LNCAP (cell line): ENCODE measurements at regions not wholly inside any gene's neighbourhood (a gene's known extent, or its start where the extent isn't known, plus 50 kb on each side); places are given as distances from the start of the nearest gene placed in this dataset.

Source experiments
- CTCF ChIP-seq: fragments of 450-650 bp; IDR thresholded peaks from 2 replicates; pipeline ENCODE4 v1.5.1; 2017; ENCODE audit warnings: mild to moderate bottlenecking

- no peak for TF ChIP-seq CTCF
These were observed 206.4 kb upstream of the CTNND2 start for GRCh38 chr5:12110629-12111028.

GRCh38 chr5:12109075-12109688 lies 204.9 kb upstream of the CTNND2 start:
- no peak for TF ChIP-seq CTCF

- no peak for TF ChIP-seq CTCF
These were observed 197.9 kb upstream of the CTNND2 start for GRCh38 chr5:12102151-12102550.

- no peak for TF ChIP-seq CTCF
These were observed 196.3 kb upstream of the CTNND2 start for GRCh38 chr5:12100542-12100941.

GRCh38 chr5:12099296-12099695 lies 195.1 kb upstream of the CTNND2 start:
- no peak for TF ChIP-seq CTCF

- no peak for TF ChIP-seq CTCF
These were observed 191.6 kb upstream of the CTNND2 start for GRCh38 chr5:12095808-12096281.

GRCh38 chr5:12093586-12093985 lies 189.3 kb upstream of the CTNND2 start:
- no peak for TF ChIP-seq CTCF

GRCh38 chr5:12080761-12081160 lies 176.5 kb upstream of the CTNND2 start:
- TF ChIP-seq CTCF: no peak
